ENCODE measurements at regions not wholly inside any gene's neighbourhood (a gene's known extent, or its start where the extent isn't known, plus 50 kb on each side); places are given as distances from the start of the nearest gene placed in this dataset.
"Not testable (repeated sequence)": the region's sequence is repeated elsewhere in the genome, so short reads cannot be mapped to it uniquely, and the experiment has no call there.

DNA sequence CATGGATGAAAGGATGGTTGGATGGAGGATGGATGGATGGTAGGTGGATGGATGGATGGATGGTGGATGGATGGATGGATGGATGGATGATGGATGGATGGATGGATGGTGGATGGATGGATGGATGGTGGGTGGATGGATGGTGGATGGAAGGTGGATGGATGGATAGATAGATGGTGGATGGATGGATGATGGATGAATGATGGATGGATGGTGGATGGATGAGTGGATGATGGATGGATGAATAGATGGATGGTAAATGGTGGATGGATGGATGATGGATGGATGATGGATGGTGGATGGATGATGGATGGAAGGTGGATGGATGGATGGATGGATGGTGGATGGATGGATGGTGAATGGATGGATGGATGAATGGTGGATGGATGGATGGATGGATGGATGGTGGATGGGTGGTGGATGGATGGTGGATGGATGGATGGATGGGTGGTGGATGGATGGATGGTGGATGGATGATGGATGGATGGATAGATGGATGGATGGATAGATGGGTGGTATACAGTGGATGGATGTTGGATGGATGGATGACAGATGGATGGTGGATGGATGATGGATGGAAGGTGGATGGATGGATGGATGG, 350.8 kb downstream of the BRD1 start:
- no peak for DNase-seq

DNA sequence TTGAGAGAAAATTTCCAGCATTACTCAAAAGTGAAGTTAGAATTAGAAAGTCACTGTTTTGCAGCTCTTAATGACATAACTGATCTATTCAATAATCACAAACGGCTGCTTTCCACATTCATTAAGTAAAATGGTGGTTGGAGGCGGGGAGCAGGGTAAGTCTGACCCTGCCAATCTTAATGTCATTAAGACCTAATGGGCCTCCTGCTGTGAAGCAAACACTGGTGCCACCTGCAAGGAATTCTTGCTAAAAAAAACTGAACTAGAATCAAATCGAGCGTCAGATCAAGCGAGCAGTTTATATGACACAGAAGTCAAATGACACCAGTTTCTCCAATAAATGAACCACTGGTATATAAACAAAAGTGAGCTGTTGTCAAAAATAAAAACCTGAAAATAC, 351.5 kb downstream of the BRD1 start:
- no peak for DNase-seq

DNA sequence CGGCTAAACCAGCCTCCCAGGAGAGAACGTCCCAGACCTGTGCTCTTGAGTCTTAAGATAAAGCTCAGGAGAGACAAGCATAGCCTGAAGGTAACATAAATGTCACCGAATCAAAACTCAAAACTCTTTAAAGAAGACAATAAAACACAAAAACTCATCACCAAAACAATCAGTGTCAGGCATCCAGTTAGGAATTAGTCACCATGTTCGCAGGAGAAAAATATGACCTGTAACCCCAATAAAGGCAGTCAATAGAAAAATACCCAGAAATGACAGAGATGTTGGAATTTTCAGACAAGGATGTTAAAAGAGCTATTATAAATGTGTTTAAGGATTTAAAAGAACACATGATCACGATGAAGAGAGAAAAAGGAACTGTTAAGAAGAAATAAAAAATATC, 352.4 kb downstream of the BRD1 start:
- no peak for DNase-seq

DNA sequence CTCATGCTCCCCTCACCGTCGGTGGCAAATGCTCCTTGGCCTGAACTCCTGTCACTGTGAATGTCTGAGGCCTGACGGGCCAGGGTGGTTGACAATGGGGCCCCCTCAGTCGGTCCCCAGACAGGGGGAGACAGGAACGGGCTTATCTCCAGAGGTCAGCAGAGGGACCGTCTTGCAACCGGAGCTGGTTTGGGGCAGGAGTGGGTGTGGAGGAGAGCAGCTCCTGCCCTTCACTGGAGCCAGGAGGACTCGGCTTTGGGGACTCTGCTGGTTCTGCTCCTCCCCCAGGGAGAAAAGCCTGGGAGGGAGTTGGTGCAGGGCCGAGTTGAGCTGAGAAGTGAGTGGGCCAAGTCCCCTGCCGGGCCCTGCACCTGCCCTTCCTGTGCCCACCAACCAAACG, 354.4 kb downstream of the BRD1 start:
- DNase-seq = no peak

DNA sequence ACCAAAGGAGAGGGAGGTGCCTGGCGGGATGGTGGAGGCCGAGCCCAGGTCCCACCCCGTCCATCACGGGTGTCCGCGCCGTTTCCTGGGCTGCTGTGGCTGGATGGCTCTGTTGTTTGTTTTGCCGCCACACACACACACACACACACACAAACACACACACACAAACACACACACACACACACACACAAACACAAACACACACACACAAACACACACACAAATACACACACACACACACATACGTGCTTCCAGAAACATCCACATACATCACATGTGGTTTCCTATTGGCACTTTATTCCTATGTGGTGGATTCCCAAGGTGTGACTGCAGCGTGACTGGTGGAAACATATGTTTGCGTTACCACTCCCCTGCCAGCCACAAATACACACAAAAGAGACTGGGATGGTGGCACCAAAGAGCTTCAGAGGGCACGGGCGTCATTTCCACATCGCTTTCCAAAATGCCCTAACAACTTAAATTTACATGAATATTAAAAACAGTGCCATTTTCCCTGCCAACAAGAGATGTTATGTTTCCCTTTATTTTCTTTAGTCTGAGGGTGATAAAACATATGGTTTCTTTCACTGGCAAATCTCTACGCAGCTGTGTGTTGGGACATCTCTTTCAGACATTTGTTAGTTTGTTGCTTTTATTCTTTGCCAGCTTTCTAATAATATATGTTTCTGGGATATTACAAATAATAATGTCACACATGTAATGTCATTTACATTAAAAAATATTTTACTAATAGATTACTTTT, 356.8 kb downstream of the BRD1 start:
- no peak for DNase-seq

DNA sequence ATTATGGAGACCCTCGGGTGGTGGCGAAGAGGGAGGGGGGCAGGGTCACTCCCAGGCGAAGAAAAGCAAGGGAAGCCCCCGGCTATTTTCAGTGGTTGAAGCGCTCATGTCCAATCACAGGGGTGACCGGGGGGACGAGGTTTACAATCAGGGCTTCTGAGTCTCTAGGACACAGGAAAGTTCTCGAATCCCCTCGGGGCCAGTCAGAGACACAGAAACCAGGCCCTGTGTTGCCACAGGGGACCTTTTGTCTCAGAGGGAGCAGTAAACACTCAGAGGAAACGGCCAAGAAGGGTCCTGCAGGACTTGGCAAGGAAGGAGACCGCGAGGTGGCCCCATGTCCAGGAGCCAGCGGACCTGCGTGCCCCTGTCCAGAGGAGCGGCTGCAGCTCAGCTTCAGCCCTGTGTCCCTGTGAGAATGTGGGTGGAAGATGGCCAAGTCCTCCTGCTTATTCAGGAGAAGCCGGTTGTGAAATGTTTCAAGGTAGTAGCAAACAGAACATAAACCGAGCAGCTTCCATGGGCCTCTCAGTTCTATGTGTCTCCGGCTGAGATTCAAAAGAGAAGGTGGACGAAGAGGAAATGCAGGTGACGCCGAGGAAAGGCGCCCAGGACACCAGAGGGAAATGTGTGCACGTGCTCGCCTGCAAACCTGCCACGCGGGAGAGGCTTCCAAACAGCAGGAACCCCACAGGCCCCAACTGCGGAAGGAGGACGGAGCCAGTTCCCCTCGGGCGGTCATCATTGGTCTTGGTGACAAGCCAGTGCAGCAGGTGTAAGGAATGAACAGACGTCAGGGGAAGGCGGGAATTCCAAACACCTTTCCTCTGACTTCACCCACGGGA, 357.6 kb downstream of the BRD1 start:
- no peak for DNase-seq

DNA sequence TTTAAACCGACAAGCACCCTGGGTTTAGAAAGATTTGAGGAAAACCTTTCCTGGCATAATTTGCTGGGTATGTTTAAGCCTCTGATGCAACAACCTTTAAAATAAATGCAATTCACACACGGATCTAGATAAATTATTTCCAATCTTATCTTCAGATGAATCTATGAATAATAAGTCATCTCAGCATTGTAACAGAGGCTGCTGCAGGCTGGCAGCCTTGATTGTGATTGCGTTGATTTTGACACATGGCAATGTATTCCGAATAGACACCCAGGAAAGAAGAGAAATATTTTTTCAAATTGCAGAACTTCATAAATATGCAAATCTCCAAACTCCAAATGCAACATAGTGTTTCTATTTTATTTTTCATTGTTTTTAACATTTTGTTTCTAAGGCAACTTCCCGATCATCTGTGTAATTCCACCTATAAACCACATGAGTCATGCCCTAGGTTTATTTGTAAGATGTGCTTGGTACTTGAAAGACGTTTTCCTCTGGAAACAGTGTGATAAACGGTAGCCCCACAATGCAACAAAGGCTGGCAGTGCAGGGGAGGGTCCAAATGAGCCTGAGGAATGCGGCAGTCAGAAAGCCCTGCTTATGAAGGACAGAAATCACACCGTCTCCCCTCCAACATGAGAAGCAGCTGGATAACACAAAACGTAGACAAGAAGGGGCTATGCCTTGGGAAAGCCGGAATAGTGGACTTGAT, 359.0 kb downstream of the BRD1 start:
- DNase-seq = no peak

DNA sequence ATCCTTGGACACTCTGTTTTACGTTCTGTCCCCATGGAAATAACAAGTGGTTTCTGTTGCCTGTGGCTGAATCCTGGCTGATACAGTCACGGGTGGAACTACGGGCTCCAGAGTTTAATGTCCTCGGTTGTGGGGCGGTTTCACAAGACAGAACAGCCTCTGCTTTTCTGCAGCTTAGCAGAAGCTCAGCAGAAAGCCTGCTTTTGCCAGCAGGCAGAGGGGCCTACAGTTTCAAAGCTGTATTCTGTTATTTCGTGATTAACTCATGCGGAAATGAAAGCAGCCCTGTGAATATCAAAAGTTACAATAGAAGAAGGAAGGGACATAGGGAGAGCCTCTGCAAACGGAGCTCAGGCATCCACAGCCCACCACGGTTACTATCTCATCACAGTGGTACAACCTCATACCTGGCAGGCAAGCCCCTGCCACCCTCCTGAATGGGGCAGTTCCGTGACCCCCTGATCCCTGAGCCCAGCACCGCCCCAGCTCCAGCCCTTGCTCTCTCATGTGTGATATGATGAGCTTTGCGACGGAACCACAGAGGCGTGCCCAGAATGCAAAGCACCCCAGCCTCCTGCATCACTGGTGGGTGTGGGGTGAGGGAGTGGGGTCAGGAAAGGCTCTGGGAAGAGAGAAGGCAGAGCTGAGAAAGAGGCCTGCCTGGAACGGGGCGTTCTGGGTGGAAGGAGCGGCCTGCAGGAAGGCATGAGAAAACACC, 360.6 kb downstream of the BRD1 start:
- no peak for DNase-seq

DNA sequence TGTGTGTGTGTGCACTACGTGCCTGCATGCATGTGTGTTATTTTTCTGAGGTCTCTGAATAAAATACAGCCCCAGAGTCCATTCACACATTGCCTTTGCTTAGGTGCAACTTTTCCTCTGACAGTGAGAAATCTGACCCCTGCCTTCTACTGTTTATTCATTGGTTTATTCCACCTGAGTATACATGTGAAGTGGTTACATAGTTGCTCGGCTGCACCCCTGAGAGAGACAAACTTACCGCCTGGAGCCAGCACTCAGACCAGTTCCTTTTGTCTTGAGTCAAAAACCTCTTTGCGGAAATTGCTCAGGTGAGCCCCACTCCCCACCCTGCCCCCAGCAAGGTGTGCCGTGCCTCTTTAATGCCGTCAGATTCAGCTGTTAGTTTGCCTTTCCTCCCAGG, 363.6 kb downstream of the BRD1 start:
- no peak for DNase-seq

DNA sequence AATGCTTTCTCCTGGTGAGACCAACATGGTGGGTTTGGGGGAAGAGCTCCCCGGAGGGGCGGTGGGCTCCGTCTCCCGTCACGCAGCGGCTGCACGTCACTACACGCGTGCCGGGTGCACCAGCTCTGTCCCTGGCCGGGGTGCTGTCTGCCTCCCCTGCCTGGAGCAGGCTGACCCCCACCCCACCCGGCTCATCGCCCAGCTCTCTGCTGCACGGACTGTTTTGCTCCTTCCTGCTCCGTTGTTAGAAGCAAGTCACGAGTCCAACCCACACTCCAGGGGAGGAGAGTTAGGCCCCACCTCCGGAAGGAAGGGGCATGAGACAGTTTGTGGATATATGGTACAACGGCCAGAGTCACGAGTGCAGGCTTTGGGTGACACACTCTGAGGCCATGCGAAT, 364.9 kb downstream of the BRD1 start:
- DNase-seq = no peak

DNA sequence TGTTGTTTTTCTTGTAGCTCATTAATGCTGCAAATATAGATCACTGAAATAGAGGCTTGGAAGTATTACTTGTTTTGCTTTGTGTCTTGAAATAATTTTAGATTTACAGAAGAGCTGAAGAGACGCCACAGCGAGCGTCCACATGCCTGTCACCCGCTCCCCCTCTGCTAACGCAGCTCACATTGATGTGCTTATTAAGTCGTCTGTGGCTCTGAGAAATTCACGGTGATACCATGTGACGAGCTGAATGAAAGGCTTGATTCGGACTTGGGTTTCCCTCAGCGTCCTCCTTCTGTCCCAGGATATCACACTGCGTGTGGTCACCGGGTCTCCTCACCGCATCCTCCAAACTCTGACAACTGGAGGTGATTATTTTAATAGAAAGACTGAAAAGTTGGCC, 365.4 kb downstream of the BRD1 start:
- no peak for DNase-seq

DNA sequence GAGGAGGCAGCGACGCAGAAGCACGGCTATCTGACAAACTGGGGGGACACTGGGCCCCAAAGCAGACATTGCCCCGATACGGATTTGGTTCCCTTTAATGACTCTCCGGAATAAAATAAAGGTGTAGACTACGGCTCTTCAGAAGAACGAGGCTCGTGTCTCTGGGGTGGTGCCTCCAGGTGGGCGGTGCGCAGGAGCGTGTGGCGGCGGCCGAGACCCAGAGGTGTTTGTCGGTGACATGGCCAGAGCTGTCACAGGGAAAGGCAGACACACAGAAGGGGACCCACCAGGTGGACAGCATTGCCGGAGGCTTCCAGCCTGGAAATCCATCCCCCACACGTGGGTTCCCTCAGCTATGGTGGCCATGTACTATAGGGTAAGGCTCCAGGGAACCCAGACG, 366.0 kb downstream of the BRD1 start:
- no peak for DNase-seq

DNA sequence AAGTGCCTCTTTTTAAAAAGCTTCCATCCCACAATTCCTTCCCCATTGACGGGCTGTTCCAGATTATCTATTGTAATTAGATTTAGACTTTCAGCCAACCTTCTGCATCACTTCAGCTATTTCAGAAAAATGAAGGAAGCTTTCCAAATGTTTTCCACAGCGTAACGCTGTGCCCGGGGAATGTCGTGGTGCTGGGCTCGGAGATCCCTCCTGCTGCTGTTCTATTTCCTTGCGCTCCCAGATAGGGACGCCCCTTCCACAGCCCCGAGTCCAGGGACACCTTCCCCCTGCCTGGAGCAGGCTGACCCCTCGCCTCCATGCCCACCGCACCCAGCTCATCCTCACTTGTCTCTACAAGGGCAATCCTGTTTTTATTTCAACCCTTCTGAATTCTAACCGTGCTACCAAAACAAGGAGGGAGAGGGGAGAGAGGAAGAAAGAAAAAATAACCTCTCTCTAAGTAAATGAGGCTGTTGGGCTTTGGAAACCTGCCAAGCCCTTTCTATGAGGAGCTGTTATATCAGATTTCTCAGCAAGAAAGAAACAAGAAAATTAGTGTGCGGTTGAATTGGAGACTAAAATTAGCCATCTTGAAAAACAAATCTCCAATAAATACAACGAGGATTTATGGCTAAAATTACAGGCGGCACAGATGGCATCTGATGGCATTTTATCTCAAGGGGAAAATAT, 366.9 kb downstream of the BRD1 start:
- DNase-seq = no peak

DNA sequence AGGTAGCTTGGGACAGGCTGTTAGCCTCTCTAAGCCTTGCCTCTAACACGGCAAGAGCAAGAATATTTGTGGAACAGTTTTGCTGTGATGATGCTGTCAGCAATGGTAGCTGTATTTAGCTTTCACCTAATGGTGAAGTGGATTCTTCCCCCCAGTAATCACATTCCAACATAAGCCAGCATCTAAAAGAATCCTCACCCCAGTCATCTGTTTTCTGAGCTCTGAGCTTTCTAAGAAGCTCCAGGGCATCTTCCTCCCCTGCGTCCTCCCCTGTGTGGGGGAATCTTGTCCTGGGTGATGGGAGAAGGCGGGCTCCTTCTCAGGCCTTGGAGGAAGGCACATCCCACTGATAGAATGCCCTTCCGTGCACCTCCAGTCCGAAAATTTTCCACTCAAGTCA, 367.6 kb downstream of the BRD1 start:
- DNase-seq = no peak

DNA sequence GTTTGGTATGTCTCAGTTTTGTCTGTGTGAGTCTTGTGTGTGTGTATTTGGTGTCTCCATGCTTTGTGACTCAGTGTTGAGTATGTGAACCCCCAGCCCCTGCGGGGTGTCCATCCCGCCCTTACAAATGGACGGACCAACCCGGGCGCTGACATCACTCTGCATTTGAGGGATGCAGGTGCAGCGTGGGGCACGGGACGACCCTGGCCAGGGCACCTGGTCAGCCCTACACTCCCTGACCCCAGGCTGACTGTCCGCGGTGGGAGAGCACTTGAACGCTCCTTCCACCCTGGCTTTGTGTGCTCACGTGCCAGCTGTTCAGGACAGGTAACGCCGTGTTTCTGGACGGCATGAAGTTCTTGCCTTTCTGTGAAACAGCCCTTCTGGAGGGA, 369.0 kb downstream of the BRD1 start:
- DNase-seq = no peak

DNA sequence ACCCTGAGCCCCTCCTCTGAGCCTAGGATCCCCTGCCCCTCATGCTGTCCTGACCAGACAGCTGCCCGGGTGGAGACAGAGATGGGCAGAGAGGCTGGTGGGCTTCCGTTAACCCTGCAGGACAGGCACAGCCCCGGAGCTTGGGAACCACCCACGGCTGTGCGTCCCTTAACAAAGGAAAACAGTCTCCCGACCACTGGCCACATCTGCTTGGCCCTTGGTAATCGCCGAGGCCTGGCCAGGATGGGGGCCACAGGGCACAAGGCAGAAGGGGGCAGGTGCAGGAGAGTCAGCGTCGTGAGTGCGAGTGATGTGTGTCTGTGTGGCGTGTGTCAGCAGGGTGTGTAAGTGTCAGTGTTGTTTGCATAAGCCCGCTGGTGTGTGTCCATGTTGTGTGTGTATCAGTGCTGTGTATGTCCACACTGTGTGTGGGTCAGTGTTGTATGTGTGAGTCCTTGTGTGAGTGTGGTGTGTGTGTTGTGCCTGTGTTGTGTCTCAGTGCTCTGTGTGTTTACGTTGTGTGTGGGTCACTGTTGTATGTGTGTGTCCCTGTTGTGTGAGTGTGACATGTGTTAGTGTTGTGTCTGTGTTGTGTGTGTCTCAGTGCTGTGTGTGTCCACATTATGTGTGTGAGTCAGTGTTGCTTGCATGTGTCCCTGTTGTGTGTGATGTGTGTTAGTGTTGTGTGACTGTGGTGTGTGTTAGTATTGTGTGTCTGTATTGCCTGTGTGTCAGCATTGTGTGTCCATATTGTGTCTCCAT, 369.5 kb downstream of the BRD1 start:
- DNase-seq = no peak

DNA sequence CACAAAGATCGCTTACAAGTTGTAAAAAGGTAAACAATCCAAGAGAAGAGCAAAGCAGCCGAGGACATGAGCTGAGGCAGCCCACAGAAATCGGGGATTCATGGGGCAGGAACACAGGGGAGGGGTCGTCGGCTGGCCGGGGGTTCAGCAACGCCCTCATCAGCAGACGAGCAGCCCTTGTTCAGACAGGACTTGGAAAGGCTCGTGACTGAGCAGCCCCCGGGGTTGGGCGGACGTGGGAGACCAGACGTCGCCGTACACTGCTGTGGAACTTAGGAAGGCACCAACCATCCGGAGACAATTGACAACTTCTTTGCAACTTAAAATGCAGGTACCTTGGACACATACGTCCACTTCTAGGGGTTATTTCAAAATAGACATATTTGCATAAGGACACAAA, 370.5 kb downstream of the BRD1 start:
- no peak for DNase-seq

DNA sequence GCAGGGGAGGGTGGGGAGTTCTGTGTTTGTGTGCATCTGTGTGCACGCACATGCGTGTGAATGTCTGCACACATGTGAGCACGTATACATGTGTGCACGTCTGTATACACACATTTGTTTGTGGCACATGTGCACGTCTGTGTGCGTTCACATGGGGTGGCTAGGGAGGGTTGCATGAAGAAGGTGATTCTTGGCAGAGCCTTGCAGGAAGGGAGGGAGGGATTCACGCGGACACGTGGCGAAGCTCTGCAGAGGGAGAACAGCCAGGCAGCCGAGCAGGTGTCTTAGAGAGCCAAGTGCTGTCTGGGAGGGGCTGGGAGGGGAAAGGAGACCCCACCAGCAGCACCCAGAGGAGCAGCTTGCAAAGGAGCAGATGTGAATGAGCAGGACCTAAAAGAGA, 372.1 kb downstream of the BRD1 start:
- no peak for DNase-seq

DNA sequence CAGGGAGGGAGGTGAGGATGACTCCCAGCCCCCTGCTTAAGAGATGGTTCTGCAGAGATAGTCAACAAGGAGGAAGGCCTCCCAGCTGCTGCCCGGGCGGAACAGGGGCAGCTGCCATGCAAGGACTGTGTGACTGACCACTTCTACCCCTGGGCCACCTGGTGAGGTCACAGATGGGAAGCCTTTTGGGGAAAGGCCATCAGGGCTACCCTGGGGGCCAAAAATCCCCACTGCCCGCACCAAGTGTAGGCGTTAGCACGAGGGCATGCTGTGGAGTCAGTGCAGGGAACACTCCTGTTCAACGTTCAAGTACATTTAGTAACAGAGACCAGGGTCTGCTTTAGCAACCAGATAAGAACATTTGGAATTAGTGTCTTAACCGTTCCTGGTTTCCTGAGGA, 372.9 kb downstream of the BRD1 start:
- DNase-seq = no peak

DNA sequence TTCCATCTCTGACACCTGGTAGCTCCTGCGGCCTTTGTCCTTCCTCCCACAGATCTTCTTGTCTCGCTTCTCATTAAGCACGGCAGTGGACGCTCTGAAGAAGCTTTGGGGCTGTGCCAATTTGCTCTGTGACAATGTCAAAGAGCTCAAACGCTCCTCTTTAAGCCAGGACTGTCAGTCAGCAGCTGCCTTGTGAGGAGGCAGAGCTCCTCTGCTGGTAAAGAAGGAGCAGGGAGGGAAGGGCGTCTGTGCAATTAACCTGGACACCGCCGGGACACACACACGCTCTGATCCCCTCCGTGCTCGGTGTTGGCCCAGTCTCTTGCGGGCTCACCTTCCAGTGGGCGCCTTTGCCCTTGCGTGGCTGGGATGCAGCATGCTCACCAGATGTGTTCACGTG, 373.9 kb downstream of the BRD1 start:
- no peak for DNase-seq

DNA sequence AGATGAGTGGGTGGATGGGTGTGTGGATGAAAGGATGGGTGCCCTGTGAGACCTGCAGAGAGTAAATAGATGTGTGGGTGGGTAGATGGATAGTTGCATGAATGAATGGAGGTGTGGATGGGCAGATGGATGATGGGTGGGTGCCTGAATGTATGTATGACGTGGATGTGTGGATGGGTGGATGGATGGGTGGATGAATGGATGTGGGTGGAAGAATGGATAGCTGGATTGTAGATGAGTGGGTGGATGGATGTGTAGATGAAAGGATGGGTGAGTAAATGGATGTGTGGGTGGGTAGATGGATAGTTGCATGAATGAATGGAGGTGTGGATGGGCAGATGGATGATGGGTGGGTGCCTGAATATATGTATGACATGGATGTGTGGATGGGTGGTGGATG, 374.7 kb downstream of the BRD1 start:
- not testable (repeated sequence) for DNase-seq

Measured in NCI-H187 (cell line).